ENCODE measurements at regions not wholly inside any gene's neighbourhood (a gene's known extent, or its start where the extent isn't known, plus 50 kb on each side); places are given as distances from the start of the nearest gene placed in this dataset.

DNA sequence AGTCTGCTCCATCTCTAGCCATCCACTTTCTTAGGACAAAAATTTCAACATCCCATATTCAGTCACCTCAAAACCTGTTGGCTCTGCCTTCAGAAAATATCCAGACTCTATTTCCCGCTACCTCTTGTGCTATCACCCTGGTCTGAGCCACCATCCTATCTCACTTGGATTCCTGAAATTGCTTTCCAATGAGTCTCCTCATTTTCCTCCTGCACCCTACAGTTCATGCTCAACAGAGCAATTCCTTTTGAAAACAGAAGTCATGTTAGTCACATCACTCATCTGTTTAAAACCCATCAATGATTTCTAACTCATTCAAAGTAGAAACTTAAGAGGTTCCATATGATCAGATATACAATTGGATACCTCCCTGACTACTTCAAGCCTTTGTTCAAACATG lies 229.9 kb downstream of the ADGRG6 start (continued):
- TF ChIP-seq ZBTB21 (CRISPR knock-in tag; IDR thresholded peaks at IDR 0.05; ENCODE audit: borderline replicate concordance) (no peak), NFE2L1 (CRISPR knock-in tag; IDR thresholded peaks at IDR 0.05) (no peak)
- TF ChIP-seq, protein P1, sequence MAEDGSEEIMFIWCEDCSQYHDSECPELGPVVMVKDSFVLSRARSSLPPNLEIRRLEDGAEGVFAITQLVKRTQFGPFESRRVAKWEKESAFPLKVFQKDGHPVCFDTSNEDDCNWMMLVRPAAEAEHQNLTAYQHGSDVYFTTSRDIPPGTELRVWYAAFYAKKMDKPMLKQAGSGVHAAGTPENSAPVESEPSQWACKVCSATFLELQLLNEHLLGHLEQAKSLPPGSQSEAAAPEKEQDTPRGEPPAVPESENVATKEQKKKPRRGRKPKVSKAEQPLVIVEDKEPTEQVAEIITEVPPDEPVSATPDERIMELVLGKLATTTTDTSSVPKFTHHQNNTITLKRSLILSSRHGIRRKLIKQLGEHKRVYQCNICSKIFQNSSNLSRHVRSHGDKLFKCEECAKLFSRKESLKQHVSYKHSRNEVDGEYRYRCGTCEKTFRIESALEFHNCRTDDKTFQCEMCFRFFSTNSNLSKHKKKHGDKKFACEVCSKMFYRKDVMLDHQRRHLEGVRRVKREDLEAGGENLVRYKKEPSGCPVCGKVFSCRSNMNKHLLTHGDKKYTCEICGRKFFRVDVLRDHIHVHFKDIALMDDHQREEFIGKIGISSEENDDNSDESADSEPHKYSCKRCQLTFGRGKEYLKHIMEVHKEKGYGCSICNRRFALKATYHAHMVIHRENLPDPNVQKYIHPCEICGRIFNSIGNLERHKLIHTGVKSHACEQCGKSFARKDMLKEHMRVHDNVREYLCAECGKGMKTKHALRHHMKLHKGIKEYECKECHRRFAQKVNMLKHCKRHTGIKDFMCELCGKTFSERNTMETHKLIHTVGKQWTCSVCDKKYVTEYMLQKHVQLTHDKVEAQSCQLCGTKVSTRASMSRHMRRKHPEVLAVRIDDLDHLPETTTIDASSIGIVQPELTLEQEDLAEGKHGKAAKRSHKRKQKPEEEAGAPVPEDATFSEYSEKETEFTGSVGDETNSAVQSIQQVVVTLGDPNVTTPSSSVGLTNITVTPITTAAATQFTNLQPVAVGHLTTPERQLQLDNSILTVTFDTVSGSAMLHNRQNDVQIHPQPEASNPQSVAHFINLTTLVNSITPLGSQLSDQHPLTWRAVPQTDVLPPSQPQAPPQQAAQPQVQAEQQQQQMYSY (CRISPR knock-in tag; IDR thresholded peaks at IDR 0.05), result no peak

DNA sequence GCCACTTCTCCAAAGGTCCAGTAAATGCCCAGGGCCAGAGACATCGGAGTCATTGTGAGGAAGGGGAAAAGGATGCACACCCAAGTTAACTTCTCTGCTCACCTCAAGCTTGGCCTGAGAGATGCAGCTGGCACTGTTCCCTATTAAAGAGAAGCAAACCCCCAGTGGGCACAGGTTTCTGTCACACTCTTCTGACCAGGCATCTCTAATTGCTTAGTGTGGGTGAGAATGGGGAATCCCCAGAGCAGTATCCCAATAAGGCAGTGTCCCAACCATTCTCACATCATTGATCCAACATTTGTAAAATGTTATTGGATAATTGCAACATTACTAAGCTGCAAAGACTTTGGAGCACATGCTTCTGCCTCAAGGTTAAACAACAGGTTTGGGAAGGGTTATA lies 232.3 kb downstream of the ADGRG6 start:
- peaks cover 40% of the 10 kb centered on the region for H3K36me3 Mint-ChIP-seq
- no peak for ATAC-seq
- H3K27ac Mint-ChIP-seq, result no peak overlapping the region
- ChIA-PET CTCF (interaction anchor here (0.9 kb wide), 1 partner anchor 59 kb away, joined by 3 read pairs; no protein-coding TSS in a partner anchor), POLR2A (no interaction called here)
- H3K27me3 Mint-ChIP-seq (ENCODE audit: low read depth), result peaks cover 3% of the 10 kb centered on the region; the same call in 1 of the 2 replicates
- DNase-seq (ENCODE audit: low spot score), result no peak
- H3K9me3 Mint-ChIP-seq, result peaks cover 69% of the 10 kb centered on the region
- no peak overlapping the region for H3K4me3 Mint-ChIP-seq
- peaks cover 4% of the 10 kb centered on the region; the same call in 1 of the 2 replicates for H3K4me1 Mint-ChIP-seq
- TF ChIP-seq NFYB (CRISPR knock-in tag; conservative IDR thresholded peaks at IDR 0.05; ENCODE audit: low read depth), result no peak
- TF ChIP-seq ATF2 (CRISPR knock-in tag; IDR thresholded peaks at IDR 0.05; ENCODE audit: borderline replicate concordance, low read depth), result no peak
- TF ChIP-seq, protein P2, sequence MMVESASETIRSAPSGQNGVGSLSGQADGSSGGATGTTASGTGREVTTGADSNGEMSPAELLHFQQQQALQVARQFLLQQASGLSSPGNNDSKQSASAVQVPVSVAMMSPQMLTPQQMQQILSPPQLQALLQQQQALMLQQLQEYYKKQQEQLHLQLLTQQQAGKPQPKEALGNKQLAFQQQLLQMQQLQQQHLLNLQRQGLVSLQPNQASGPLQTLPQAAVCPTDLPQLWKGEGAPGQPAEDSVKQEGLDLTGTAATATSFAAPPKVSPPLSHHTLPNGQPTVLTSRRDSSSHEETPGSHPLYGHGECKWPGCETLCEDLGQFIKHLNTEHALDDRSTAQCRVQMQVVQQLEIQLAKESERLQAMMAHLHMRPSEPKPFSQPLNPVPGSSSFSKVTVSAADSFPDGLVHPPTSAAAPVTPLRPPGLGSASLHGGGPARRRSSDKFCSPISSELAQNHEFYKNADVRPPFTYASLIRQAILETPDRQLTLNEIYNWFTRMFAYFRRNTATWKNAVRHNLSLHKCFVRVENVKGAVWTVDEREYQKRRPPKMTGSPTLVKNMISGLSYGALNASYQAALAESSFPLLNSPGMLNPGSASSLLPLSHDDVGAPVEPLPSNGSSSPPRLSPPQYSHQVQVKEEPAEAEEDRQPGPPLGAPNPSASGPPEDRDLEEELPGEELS (CRISPR knock-in tag; IDR thresholded peaks at IDR 0.05), result no peak
- no peak for TF ChIP-seq AFF4 (CRISPR knock-in tag; IDR thresholded peaks at IDR 0.05; ENCODE audit: borderline replicate concordance)
- TF ChIP-seq, protein P3, sequence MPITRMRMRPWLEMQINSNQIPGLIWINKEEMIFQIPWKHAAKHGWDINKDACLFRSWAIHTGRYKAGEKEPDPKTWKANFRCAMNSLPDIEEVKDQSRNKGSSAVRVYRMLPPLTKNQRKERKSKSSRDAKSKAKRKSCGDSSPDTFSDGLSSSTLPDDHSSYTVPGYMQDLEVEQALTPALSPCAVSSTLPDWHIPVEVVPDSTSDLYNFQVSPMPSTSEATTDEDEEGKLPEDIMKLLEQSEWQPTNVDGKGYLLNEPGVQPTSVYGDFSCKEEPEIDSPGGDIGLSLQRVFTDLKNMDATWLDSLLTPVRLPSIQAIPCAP (CRISPR knock-in tag; IDR thresholded peaks at IDR 0.05), result no peak
- TF ChIP-seq, protein P4, sequence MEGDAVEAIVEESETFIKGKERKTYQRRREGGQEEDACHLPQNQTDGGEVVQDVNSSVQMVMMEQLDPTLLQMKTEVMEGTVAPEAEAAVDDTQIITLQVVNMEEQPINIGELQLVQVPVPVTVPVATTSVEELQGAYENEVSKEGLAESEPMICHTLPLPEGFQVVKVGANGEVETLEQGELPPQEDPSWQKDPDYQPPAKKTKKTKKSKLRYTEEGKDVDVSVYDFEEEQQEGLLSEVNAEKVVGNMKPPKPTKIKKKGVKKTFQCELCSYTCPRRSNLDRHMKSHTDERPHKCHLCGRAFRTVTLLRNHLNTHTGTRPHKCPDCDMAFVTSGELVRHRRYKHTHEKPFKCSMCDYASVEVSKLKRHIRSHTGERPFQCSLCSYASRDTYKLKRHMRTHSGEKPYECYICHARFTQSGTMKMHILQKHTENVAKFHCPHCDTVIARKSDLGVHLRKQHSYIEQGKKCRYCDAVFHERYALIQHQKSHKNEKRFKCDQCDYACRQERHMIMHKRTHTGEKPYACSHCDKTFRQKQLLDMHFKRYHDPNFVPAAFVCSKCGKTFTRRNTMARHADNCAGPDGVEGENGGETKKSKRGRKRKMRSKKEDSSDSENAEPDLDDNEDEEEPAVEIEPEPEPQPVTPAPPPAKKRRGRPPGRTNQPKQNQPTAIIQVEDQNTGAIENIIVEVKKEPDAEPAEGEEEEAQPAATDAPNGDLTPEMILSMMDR (IDR thresholded peaks at IDR 0.05), result no peak
- no peak for TF ChIP-seq ZNF532 (CRISPR knock-in tag; IDR thresholded peaks at IDR 0.05; ENCODE audit: borderline replicate concordance)
- TF ChIP-seq, protein P5, sequence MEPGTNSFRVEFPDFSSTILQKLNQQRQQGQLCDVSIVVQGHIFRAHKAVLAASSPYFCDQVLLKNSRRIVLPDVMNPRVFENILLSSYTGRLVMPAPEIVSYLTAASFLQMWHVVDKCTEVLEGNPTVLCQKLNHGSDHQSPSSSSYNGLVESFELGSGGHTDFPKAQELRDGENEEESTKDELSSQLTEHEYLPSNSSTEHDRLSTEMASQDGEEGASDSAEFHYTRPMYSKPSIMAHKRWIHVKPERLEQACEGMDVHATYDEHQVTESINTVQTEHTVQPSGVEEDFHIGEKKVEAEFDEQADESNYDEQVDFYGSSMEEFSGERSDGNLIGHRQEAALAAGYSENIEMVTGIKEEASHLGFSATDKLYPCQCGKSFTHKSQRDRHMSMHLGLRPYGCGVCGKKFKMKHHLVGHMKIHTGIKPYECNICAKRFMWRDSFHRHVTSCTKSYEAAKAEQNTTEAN (CRISPR knock-in tag; IDR thresholded peaks at IDR 0.05), result no peak
- TF ChIP-seq ZNF263 (CRISPR knock-in tag; IDR thresholded peaks at IDR 0.05; ENCODE audit: low read depth), result no peak
- no peak for TF ChIP-seq GRHL2 (CRISPR knock-in tag; IDR thresholded peaks at IDR 0.05; ENCODE audit: insufficient replicate concordance, severe bottlenecking)
- TF ChIP-seq, protein P6, sequence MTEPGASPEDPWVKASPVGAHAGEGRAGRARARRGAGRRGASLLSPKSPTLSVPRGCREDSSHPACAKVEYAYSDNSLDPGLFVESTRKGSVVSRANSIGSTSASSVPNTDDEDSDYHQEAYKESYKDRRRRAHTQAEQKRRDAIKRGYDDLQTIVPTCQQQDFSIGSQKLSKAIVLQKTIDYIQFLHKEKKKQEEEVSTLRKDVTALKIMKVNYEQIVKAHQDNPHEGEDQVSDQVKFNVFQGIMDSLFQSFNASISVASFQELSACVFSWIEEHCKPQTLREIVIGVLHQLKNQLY (CRISPR knock-in tag; IDR thresholded peaks at IDR 0.05), result no peak
- no peak for TF ChIP-seq ETV6 (CRISPR knock-in tag; IDR thresholded peaks at IDR 0.05)

Data from WTC11 (cell line).